A204.1 (cell line): ENCODE measurements at regions not wholly inside any gene's neighbourhood (a gene's known extent, or its start where the extent isn't known, plus 50 kb on each side); places are given as distances from the start of the nearest gene placed in this dataset.

Experiments
- FAIRE-seq: peaks from 2 replicates; lab custom pipeline; 2012; peaks lifted over from hg19 to GRCh38; lab: Jason Lieb, UNC

GRCh38 chr3:39751286-39751685 is 58.1 kb upstream of the MYRIP start:
- no peak for FAIRE-seq

GRCh38 chr3:39752019-39752637 is 57.3 kb upstream of the MYRIP start:
- no peak for FAIRE-seq

- FAIRE-seq = no peak
Measured at GRCh38 chr3:39752751-39753150, 56.7 kb upstream of the MYRIP start.

DNA sequence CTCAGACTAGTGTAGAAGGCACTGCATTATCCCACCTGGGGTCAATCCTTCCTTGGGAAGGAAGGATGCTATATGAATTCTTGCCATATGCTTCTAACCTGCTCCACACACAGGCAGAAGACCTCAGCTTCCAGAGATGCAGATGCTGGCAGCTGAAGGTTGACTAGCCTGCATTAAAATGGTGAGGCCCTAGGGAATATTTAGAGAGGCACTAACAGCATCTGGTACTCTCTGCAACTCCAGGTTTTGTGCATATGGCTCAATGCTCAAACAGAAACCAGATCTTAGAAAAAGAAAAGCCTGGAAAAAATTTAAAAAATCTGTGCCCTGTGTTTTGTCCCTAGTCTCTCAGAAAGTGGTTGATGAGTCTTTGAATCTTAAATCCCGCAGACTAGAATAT is 56.0 kb upstream of the MYRIP start:
- FAIRE-seq = no peak

GRCh38 chr3:39754549-39754948 is 54.9 kb upstream of the MYRIP start:
- FAIRE-seq = no peak

DNA sequence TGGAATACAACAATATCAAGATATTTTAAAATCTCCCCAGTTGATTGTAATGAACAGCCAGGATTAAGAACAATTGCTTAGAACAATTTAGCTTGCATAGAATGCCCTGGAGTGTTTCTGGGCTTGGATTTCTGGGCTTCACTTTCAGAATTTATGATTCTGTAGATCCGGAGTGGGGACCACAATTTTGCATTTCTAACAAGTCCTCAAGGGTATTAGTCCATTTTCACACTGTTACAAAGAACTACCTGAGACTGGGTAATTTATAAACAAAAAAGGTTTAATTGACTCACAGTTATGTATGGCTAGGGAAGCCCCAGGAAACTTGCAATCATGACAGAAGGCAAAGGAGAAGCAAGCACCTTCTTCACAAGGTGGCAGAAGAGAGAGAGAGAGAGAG is 54.3 kb upstream of the MYRIP start:
- FAIRE-seq = no peak

DNA sequence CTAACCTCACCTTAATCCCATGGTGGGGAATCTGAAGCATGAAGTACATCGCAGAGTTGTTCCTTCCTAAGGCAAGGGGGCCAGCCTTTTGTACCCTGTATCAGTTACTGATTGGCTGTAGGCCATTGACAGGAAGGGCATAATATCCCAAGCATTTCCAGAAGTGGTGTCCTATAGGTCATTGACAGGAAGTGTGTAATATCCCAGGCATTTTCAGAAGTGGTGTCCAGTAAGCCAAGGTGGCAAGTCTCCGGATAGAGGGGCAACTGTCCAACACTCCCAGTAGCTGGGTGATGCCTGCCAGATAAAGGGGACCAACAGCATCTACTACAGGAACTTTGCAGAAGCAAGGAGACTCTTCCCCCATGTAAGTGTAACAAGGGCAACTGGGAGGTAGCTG is 52.1 kb upstream of the MYRIP start:
- FAIRE-seq = no peak
